Right kidney (tissue), 1 donor: ENCODE measurements at regions not wholly inside any gene's neighbourhood (a gene's known extent, or its start where the extent isn't known, plus 50 kb on each side); places are given as distances from the start of the nearest gene placed in this dataset.
"Not testable (repeated sequence)": the region's sequence is repeated elsewhere in the genome, so short reads cannot be mapped to it uniquely, and the experiment has no call there.

ENCODE experiments used
- DNase-seq: peaks from one replicate; pipeline ENCODE4 v3.0.0-alpha.2; 2016

DNA sequence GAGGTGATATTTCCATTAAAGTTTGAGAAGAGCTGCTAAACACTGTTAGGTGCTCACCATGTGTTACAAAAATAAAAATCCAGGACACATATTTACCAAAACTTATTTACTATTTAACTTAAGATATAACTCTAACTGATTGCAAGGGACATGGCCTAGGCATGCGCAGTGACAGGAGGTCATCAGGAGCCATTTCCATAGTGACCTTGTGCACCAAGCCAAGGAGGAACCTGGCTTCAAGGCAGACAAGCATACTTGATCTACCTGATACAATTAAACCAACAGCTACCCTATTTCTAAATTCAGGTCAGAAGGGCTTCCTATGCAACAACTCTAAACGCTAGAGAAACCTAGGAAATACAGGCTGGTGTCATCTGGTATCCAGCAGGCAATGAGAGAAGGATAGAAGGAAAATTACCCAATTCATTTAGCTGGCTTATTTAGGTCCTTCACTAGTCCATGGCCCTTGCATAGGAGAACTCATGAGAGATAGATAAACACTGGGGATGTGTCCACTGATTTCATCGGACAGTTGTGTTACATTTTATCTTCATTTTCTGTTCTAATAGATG lies 134.4 kb downstream of the FOXB1 start:
- DNase-seq = no peak

DNA sequence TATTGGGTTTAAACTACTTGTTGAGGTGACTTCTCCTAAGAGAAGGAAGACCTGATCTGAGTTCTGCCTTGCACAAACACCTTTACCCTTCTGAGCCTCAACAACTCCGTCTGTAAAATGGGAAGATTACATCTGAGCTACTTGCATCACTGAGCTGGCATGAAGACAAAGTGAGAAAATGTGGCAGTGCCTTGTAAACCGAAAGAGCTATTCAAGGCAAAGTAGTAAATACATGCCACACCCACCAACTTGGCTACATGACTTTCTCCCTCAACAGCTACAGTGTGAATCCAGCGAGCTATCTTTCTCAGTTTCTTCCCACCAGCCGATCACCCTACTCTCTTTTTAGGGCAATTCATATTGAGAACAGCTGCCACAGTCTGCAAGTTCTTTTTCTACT lies 148.3 kb downstream of the FOXB1 start:
- no peak for DNase-seq

DNA sequence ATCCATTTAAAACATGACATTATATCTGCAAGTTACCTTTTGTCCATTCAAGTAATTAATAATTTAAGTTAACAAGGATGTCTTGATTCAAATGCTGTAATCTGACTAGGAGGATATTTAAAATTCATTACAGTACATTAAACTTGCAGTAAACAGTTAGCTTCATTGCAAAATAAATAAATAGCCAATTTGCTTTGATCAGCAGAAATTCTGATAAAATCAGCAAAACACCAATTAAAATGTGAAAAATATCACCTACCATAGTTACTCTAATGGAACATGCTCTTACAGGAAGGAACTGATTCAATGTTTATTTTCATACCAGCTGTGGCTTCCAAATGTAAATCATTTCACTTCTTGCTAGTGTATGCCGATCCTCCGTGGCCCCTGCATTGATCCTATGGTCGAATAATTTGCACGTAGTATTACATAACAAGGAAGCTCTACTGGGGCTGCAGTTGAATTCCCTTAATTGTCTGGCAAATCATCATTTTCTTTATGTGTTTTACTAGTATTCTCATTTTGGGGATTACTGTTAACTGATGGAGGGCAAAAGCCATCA lies 150.7 kb downstream of the FOXB1 start:
- no peak for DNase-seq

DNA sequence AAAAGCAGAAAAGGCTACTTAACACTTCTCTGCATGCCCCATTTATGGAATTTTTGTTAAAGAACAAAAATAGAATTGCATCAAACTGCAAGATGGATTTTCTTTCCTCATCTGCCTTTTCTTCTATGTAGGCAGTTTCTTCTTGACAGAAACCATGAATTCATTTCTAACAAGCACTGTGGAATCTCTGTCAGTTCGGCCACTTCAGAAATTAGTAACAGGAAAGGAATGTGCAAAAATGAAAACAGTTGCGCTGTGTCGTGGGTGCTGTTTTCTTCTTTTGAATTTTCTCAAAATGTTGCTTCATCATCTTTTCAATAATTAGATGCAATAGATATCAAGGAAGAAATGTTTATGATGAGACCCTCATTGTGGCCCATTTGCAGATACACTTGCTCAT lies 151.6 kb downstream of the FOXB1 start:
- DNase-seq = no peak

DNA sequence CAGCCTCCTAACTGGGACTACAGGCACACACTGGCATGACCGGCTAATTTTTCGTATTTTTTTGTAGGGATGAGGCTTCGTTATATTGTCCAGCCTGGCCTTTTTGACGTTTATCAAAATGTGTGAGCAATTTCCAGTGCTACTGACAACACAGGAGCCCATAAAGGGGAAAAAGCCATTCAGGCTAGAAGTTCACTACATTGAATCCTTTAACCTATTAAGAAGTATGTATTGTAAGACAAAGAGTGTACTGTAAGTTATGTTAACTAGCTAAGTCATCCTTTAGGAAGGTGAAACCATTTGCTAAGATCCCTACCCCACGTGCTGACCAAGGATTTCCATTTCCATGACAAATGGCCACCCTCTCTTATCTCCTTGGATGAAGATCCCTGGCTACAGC lies 156.8 kb downstream of the FOXB1 start:
- no peak for DNase-seq

DNA sequence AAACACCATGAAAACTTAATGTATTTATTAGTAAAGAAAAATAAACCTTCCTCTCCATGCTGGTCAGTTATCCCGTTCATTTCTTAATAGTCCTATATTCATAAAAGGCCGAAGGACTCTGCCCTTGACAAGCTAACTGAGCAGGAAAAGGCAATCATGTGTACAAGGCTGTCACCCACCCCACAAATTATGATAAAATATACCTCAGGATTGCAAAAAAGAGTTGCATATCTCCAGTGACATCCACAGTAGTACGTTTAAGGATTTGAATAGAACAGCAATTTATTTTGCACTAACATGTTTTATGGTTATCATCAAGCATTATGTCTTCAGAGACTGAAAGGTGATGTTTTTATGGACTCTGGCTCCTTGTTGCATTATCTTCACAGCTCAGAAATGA lies 157.6 kb downstream of the FOXB1 start:
- DNase-seq = no peak

DNA sequence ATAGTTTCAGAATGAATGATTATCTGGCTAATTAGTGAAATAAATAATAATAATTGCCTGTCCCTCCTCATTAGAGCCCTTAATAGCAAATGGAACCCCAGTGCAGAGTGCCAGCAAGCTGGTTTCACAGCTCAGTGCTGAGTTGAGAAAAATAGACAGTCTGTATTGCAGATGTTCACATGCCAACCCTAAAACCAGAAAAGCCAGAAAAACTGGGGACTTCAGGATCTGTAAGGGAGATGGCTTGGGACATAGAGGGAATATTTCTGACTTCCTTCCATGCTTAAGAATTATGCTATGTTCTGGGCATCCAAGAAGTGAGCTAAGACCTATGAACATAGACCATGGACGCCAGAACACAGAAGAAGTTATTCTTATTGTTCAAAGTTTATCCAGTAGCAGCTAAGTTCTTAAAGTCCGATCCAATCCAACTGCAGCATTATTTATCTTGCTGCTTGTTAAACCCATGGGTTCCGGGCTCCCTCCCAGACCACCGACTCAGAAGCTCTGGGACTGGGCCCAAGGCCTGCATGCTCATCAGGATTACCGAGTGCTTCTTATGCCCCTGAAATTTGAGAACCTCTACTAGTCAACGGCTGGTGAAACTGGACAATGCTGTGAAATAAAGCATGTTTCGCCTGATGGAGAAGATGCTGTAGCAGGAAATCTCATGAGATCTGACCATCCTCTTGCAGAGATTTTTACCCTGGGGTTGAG lies 158.3 kb downstream of the FOXB1 start:
- DNase-seq = no peak

DNA sequence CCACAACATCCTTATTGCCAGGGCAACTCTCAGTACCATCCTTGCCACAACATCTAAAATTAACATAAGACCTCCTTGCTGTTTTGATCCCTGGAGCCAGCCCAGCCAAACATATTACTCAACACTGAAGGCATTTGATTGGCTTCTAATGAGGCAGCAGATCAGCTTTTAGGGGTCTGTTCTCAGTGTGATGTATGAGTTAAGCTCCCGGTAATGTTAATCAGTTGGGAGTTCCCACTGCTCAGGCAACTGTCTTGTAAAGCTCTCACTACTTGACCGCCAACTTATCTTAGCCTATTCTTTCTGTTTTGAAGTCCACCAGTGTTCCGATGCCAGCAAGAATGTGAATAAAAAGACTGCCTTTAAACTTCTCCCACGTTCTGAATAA lies 158.9 kb downstream of the FOXB1 start:
- no peak for DNase-seq

DNA sequence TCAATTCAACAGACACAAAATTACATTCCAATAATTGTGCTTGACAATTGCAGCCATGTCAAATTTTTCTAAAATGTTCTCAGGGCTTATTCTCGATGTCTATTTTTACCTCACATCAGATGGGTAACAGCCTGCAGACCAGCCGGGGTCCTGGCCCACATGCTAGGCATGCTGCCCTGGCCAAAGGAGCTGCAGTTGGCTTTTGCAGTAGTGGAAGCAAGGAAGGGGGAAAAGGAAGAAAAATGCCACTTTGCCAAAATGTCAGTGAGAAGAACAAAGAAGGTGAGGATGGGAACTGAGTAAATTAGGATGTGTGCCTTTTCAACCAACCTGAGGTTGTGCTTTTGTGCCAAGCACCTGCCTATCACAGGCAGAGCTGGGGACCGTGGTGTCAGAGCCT lies 161.0 kb downstream of the FOXB1 start:
- no peak for DNase-seq

DNA sequence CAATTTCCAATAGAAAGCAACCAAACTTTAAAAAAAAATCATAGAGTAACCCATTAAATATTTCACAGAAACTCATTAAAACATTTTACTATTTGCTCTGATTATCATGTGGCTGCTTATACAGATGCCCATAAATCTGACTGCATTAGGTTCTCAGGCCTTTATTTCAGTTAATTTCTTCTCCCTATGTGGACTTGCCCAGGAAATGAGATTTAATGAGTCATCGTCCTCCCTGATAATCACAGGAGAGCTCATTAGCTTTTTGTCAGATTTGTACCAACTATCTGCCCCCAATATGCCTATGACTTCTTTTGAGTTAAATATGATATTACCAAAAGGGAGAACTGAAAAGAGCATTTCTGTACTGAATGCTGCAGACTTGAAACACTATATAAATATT lies 168.0 kb downstream of the FOXB1 start:
- DNase-seq = no peak

DNA sequence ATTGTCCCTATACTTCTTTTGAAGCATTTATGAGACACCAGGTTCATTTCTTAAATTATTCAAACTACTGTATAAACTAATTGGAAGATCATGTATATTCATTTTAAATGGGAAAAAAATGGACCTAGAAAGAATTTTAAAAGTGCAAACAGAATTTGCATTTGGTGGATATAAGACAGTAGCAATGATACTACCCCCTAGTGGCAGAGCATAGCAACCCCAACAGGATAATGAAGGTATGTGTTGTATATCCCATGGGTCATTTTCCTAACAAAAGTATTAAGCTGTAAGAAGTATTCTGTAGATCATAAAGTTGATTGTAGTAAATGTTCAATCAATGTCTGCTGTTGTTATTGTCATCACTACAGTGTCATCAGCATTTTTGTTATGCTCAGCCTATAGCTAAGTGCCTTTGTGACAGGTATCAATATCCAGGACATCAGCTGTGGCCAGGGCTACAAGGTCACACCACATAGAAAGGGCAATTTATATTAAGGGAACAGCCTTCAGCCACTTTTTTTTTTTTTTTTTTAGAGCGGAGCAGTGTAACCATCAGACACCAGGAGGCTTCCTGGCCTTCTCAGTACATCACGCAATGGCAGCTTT lies 175.8 kb downstream of the FOXB1 start:
- DNase-seq = no peak

DNA sequence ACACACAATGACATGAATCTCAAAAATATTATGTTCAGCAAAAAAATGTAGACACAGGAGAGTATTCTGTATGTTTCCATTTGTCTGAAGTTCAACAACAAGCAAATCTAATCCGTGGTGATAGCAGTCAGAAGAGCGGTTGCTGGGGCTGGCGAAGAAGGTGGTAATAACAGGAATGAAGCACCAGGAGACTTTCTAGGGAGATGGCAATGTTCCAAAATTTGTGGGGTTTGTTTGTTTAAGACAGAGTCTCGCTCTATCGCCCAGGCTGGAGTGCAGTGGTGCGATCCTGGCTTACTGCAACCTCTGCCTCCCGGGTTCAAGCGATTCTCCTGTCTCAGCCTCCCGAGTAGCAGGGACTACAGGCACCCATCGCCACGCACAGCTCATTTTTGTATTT lies 177.8 kb downstream of the FOXB1 start:
- DNase-seq = not testable (repeated sequence)

DNA sequence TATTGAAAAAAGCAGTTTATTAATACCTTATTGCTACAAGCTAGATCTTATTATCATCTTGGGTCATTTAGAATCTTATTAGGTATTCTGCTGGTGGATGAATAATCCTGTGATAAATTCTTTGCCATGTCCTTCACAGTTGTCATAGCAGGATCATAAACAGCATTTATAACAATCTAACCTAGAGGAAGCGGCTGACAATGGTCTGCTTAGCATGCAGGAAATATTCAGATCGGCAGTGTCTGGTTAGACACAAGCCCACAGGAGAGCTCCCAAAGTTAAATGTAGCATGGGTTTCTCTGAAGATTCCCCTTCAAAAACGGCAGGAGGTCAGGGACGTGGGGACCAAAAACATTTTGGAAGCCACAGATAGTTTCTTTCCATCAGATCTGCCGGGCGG lies 179.3 kb downstream of the FOXB1 start:
- no peak for DNase-seq

DNA sequence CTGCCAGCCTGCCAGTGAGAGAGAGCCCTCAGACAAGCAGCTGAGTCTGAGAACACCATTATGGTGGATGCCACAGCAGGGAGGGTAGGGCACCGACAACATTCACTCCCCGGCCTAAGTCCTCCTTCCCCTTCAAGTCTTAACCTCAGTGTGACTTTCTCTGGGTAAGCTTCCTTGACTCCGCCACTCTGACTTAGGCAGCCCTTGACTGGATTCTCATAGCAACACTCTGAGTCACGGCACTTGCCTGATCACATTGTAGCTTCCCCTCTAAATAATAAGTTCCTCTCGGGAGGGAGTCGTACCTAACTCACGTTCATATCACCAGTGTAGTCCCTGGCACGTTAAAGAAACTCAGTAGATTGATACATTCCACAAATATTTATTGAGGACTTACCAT lies 180.5 kb downstream of the FOXB1 start:
- DNase-seq = no peak

DNA sequence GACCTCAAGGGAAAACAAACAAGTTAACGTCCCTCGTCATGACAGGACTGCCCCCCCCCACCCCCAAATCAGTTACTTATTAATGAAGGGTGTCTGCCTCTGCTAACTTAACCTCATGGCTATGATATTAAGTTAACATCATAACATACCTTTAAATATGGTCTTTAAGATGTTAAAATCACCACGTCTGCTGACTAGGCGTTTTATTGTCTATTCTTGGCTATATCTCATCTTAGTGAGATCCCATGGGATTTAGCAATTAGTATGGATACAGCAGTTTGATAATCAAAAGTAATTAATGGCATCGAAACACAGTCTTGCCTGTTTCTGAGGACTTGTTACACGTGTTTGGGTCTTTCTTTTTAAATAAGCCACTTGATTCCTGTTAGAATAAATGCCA lies 186.9 kb downstream of the FOXB1 start:
- no peak for DNase-seq

DNA sequence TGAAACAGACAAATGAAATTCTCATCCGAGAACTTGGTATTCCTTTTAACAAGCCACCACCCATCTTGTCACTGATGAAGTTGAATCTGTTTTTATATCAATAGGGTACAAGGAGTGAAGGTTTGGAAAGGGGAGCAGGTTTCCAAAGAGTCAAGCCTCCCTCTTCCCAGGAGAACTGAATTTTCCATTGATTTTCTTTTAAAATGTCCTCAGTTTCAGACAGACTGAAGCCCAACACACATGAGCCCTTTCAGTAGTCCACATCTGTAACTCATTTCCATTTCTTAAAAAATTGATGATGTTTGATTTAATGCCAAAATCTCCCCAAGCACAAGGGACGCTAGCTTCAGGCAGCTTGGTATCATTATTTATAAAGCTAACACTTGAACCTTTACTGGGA lies 187.7 kb downstream of the FOXB1 start:
- DNase-seq = no peak

DNA sequence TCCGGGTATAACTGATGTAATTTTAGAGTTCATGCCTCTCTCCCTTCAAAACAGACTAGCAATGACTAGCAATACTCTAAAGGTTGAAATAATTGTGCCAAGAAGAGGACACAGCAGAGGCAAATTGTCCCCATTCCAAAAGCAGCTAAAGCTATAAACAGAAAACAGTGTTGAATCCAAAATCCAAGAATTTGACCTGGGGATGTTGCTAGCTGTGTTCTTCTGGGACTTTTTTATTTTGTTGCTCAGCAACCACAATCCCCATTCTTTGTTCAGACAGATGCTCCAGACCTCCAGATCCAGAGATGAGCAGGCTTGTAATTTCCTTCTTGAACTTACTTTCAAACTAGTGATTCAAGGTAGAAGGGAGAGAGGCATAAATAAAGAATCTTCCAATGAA lies 191.5 kb downstream of the FOXB1 start:
- no peak for DNase-seq

DNA sequence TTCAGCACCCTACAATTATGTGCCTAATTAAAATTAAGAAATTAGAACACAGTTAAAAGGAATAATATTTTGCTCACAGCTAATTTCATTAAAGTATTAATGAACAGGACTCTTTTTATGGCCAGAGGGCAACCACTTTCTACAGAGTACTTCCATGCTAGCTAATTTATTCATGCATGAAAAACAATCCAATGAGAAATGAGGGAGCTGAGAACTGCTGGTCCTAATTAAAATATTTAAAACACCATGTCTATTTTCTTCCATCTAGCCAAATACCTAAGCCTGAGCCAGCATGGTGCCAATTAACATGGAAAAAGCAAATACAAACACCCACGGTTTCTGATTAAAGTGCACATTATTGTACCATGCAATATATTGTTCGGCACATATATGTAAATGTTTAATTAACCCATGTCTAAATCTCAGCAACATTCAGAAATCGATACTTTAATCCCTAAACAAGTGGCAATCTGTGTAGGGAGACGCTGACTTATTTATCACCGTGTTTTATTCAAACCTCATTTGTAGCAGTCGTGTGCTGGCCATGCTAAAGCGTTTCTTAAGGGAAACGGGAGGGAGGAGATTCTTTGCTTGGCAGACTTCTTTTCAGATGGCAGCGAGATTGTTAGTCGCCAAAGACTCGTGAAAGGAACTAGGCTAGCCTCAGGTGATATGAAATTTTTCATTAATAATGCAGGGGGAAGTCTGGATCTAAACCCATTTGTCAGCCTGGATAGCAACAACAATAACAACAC lies 193.5 kb downstream of the ANXA2 start:
- no peak for DNase-seq

DNA sequence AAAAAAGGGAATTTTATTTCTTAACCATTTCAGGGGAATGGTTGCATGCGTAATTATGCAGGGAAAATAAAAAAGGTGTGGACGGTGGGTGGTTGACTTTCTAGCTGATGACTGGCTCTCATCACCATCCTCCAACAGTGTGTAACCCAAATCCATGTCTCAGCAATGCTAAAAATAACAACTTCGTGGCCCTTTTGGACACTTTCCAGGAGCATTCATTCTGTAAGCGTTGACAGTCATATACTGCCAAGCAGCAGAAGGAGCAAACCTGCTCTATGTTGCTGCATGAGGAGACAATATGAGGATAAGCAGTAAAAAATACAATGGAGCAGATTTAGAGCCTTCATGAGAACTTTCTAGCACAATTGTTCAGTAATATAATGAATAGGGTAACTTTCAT lies 189.1 kb downstream of the ANXA2 start:
- DNase-seq = no peak

DNA sequence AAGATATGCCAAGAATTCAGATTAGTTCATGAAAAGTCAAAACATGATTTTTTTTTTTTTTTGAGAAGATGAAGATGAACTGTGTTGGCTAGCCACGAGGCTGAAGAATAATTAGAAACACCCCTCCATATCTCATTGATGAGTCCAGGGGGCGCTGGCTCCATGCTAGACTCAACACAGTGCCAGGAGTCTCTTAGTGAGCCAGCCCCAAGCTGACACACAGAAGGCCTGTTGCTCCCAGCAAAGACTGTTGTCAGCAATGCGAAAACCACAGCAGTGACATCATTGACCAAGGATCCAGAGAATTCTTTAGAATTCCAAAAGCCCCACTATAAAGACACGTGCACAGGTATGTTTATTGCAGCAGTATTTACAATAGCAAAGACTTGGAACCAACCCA lies 185.2 kb downstream of the ANXA2 start:
- DNase-seq = no peak

DNA sequence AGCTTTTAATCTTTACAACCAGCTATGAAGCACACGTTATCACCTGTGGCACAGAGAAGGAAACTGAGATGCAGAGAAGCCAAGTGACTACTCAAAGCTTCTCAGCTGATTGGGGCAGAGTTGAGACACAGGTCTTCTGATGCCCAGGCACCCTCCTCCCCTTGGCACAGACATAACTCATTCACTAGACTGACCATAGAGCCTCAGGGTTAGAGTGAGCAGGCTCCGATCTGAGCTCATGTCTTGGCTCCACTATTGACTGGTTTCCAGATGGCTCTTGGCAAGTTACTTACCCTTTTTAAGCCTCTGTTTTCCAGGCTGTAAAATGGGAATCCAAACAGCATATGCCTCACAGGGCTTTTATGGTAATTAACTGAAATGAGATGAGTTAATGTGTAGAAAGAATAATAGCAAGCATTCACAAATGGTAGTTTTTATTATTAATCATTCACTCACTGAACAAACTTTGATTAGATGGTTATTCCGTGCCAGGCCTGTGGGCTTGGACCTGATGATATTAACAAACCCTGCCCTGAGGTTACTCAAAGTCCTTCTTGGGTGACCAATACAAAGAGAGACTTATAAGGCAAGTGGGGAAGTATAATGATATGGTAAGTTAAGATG lies 184.3 kb downstream of the ANXA2 start:
- no peak for DNase-seq

DNA sequence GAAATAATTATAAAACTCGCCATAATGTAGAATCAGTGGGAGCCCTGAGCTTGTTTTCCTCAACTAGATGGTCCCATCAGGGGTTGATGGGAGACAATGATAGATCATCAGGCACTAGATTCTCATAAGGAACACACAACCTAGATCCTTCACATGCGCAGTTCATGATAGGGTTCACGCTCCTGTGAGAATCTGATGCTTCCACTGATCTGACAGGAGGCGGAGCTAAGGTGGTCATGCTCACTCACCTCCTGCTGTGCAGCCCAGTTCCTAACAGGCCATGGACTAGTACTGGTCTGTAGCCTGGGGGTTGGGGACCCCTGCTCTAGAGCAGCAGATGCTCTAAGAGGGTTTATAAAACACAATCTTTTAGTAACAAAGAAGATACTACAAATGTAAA lies 183.6 kb downstream of the ANXA2 start:
- no peak for DNase-seq
